ENCODE measurements at regions not wholly inside any gene's neighbourhood (a gene's known extent, or its start where the extent isn't known, plus 50 kb on each side); places are given as distances from the start of the nearest gene placed in this dataset.

- H3K4me3 ChIP-seq (ENCODE audit: low read depth, low read length): no peak overlapping the region
- no peak for TF ChIP-seq CTCF (IDR thresholded peaks at IDR 0.05; ENCODE audit: insufficient read depth, low read length, missing control alignments)
- DNase-seq (ENCODE audit: low read depth, low spot score): no peak
- POLR2A ChIA-PET: no interaction called here
- CTCF ChIA-PET: no interaction called here
Measured at GRCh38 chr16:6345090-6345489, 987.6 kb upstream of the RBFOX1 start.

GRCh38 chr16:6343157-6343556 lies 989.5 kb upstream of the RBFOX1 start:
- ChIA-PET CTCF (no interaction called here), POLR2A (no interaction called here)
- H3K4me3 ChIP-seq (ENCODE audit: low read depth, low read length): no peak overlapping the region
- TF ChIP-seq CTCF (IDR thresholded peaks at IDR 0.05; ENCODE audit: insufficient read depth, low read length, missing control alignments): no peak
- no peak for DNase-seq (ENCODE audit: low read depth, low spot score)

- TF ChIP-seq CTCF (IDR thresholded peaks at IDR 0.05; ENCODE audit: insufficient read depth, low read length, missing control alignments): no peak
Measured at GRCh38 chr16:6341981-6342380, 990.7 kb upstream of the RBFOX1 start.

GRCh38 chr16:6335072-6335471 lies 997.6 kb upstream of the RBFOX1 start:
- no peak for TF ChIP-seq CTCF (IDR thresholded peaks at IDR 0.05; ENCODE audit: insufficient read depth, low read length, missing control alignments)
- no peak for DNase-seq (ENCODE audit: low read depth, low spot score)
- ChIA-PET CTCF (no interaction called here), POLR2A (no interaction called here)
- H3K4me3 ChIP-seq (ENCODE audit: low read depth, low read length): no peak overlapping the region

More at GRCh38 chr16:6341981-6342380, 990.7 kb upstream of the RBFOX1 start:
- DNase-seq (ENCODE audit: low read depth, low spot score): no peak
- POLR2A ChIA-PET: no interaction called here
- CTCF ChIA-PET: no interaction called here
- H3K4me3 ChIP-seq (ENCODE audit: low read depth, low read length): no peak overlapping the region

GRCh38 chr16:6331770-6332169 lies 1000.9 kb upstream of the RBFOX1 start:
- no peak for TF ChIP-seq CTCF (IDR thresholded peaks at IDR 0.05; ENCODE audit: insufficient read depth, low read length, missing control alignments)
- no peak overlapping the region for H3K4me3 ChIP-seq (ENCODE audit: low read depth, low read length)
- ChIA-PET CTCF (no interaction called here), POLR2A (no interaction called here)
- no peak for DNase-seq (ENCODE audit: low read depth, low spot score)

- no peak for DNase-seq (ENCODE audit: low read depth, low spot score)
- ChIA-PET CTCF (no interaction called here), POLR2A (no interaction called here)
- TF ChIP-seq CTCF (IDR thresholded peaks at IDR 0.05; ENCODE audit: insufficient read depth, low read length, missing control alignments): no peak
- H3K4me3 ChIP-seq (ENCODE audit: low read depth, low read length): no peak overlapping the region
Measured at GRCh38 chr16:6317934-6318333, 1014.7 kb upstream of the RBFOX1 start.

Measured in AG04449 (cell line).